Upper lobe of left lung (tissue), 4 donors: ENCODE measurements at regions not wholly inside any gene's neighbourhood (a gene's known extent, or its start where the extent isn't known, plus 50 kb on each side); places are given as distances from the start of the nearest gene placed in this dataset.

Experiments used
- EP300 ChIP-seq, 4 donors: sonication (generic); formaldehyde crosslinking; IDR thresholded peaks; one replicate each; pipeline ENCODE4 v1.5.1; 2017; ENCODE audit warnings: antibody characterized with exemption in 4 of 4, control low read depth in 2 of 4
- POLR2A ChIP-seq, 4 donors: fragments of 450-650 bp; IDR thresholded peaks; one replicate each; pipeline ENCODE4 v1.5.1; 2016 to 2017; ENCODE audit warnings: antibody characterized with exemption in 4 of 4, mild to moderate bottlenecking in 2 of 4
- POLR2AphosphoS5 ChIP-seq, 2 donors: sonication (generic); formaldehyde crosslinking; IDR thresholded peaks; one replicate each; pipeline ENCODE4 v1.5.1; 2017; ENCODE audit warnings: antibody characterized with exemption in 2 of 2
- TF ChIP-seq, protein P1 (sequence below), 6 experiments: fragments of 450-650 bp in 4 of 6; fragments of 200-600 bp in 2 of 6; sonication (generic) in 2 of 6; IDR thresholded peaks; one replicate each; pipeline ENCODE4 v1.5.1; 2016 to 2019; ENCODE audit warnings: antibody characterized with exemption in 6 of 6

DNA sequence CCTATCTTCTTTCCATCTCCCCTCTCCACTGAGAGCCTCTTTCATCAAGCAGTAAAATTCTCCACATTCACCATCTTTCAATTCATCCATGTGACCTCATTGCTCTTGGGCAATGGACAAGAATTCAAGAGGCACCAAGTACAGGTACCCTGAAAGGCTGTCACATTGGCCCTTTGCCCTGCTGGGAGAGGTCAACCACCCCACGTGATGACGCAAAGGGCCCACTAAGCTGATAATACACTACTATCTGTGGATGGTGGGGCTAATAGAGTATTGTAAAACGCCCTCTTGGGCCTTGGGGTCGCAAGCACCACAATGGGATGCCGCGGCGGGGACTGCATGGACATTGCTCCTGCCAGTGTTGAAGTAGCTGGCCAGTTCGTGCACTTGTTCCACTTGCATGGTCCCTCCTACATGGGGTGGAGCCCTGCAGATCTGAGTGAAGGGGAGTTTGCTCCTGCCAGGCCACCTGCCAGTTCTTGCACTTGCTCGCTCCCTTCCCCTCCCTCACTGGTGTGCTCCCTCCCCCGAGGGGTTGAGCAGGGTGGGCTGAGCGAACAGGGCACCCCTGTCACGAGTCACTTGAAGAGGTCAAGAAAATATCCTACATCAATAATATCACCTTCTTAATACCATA, 1578.8 kb upstream of the RAG2 start:
- TF ChIP-seq EP300 (IDR thresholded peaks at IDR 0.05) (no peak), POLR2A (IDR thresholded peaks at IDR 0.05) (no peak), POLR2AphosphoS5 (IDR thresholded peaks at IDR 0.05) (no peak)
- TF ChIP-seq, protein P1, sequence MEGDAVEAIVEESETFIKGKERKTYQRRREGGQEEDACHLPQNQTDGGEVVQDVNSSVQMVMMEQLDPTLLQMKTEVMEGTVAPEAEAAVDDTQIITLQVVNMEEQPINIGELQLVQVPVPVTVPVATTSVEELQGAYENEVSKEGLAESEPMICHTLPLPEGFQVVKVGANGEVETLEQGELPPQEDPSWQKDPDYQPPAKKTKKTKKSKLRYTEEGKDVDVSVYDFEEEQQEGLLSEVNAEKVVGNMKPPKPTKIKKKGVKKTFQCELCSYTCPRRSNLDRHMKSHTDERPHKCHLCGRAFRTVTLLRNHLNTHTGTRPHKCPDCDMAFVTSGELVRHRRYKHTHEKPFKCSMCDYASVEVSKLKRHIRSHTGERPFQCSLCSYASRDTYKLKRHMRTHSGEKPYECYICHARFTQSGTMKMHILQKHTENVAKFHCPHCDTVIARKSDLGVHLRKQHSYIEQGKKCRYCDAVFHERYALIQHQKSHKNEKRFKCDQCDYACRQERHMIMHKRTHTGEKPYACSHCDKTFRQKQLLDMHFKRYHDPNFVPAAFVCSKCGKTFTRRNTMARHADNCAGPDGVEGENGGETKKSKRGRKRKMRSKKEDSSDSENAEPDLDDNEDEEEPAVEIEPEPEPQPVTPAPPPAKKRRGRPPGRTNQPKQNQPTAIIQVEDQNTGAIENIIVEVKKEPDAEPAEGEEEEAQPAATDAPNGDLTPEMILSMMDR (IDR thresholded peaks at IDR 0.05): no peak
